GM21367 (cell line): ENCODE measurements at regions not wholly inside any gene's neighbourhood (a gene's known extent, or its start where the extent isn't known, plus 50 kb on each side); places are given as distances from the start of the nearest gene placed in this dataset.

Experiments
- ATAC-seq: cut with Tn5 transposase; IDR thresholded peaks from one replicate; pipeline ENCODE4 v1.9.1; 2021; ENCODE audit not compliant: unreplicated experiment

DNA sequence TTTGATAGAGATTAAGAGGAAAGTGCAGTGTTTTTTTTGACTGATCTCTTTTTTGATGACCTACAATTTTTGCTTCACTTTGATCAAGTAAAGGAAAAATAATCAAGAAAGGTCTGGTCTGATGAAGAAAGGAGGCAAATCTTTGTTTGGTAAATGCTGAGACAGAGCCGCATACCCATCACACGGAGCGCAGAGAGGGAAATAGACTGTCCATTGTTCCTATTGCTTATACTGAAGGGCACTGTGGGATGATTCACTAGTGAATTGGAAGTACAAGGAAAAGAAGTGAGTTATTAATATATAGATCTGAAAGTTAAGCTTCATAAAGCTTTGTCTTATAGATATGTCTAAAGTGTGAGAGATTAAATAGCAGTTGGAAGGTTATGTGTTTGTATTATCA is 455.1 kb downstream of the PLCL1 start:
- no peak for ATAC-seq

DNA sequence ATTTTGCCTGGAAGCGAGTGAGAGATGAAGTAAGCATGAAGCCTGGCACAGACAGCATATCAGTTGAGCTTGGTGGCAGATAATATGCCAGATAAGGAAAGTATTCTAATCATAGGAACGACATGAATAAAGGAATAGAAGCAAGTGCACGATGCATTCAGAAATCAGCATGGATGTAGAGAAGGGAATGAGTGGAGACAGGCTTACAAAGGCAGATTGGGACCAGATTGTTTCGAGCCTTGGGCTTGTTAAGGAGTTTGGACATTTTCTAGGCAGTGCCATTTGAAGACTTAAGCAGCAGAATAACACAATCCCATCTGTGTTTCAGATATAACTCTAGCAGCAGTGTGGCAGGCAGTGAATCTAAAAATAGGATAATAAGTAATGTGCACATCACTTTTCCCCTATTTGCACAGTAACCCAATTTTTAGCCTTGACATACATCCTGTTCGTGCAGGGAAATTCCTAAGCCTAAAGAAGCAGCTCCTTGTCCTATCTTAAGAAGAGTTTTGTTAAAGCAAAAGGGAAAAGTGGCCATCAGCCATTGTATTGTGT is 450.2 kb downstream of the PLCL1 start:
- no peak for ATAC-seq

- no peak for ATAC-seq
Observed at GRCh38 chr2:198253995-198254394, 449.6 kb downstream of the PLCL1 start.

DNA sequence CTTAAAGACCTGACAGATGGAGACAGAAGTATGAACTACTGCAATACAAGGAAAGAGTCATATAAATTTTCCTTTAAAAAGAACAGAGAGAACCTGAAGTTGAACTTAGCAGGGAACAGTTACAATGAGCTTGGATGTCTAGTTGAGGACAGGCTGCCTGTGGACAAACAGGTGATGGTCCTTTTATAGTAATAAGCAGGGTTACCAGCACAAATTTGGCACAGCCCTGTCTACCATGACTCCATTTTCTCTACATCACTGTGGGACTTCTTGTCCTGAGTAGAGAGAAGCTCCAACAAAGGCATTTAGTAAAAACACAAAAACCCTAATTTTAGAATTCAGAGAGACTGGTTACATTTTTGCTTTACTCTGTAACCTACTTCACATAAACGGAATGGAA is 448.1 kb downstream of the PLCL1 start:
- no peak for ATAC-seq

- ATAC-seq = no peak
Observed at GRCh38 chr2:198242093-198242492, 437.7 kb downstream of the PLCL1 start.

DNA sequence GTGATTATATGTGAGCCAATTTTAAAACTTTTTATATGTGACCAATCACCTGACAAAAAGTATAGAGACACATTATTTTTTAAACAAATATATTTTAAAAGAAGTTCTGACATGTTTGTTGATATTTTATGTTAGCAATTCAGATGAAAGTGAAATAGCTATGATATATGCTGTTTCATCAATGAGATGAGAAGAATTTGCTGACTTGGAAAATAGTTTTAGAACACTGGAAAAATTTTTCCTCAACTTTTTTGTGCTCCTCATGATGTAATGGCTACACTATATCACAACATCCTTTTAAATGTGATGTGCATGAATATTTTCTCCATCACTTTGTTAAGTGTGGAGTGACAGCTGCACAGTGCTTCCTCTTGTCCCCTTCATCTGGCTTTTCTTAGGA is 434.0 kb downstream of the PLCL1 start:
- ATAC-seq = no peak

DNA sequence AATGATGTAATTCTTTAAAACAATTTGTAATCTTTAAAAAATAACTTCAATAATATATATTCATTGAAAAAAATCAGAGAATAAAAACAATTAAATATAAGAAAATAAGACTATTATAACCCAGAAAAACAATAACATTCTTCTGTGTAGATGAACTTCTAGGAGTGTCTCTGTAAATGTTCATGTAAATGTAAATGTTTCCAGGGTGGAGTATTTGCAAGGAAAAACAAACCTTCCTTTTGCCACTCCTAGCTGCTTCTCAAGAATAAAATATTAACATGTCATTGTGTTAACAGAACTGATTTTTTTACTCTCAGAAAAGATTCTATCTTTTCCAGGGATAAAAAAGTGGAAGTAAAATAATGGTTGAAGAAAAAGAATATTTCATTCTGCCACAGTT is 431.9 kb downstream of the PLCL1 start:
- ATAC-seq = no peak

GRCh38 chr2:198232281-198232680 is 427.9 kb downstream of the PLCL1 start:
- no peak for ATAC-seq

GRCh38 chr2:198231562-198231961 is 427.2 kb downstream of the PLCL1 start:
- no peak for ATAC-seq

GRCh38 chr2:198220763-198221610 is 416.6 kb downstream of the PLCL1 start:
- ATAC-seq = no peak

GRCh38 chr2:198219292-198219691 is 414.9 kb downstream of the PLCL1 start:
- no peak for ATAC-seq

DNA sequence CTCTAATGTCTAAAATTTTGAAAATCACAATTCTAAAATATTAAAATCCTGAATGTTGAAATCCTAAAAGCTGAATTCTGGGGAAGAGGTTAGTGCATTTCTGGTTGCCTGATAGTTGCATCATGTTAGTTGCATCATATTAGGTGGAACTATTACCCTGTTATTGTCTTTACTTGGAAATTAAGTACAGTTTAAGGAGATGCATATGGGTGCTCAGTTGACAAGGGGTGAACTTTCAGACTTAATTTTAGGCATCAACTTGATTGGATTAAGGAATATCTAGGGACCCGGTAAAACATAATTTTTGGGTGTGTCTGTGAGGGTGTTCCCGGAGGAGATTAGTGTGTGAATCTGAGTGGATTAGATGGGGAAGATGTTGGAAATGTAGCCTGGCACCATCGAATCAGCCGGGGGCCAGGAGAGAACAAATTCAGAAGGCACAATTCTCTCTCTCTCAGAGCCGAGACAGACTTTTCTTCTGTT is 409.8 kb downstream of the PLCL1 start:
- no peak for ATAC-seq

GRCh38 chr2:198213253-198213652 is 408.9 kb downstream of the PLCL1 start:
- ATAC-seq = no peak

DNA sequence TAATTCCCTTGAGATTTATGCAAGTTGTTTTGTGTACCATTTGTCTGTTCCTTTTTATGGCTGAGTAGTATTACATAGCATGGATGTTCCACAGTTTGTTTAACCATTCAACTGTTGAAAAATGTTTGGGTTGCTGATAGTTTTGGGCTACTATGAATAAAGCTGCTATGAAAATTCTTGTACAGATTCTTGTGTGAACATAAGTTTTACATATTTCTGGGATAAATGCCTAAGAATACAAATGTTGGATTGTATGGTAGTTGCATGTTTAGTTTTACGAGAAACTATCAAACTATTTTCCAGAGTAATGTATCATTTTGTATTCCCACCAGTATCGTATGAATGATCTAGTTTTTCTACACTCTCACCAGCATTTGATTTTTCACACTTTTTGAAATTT is 407.3 kb downstream of the PLCL1 start:
- no peak for ATAC-seq

- ATAC-seq = no peak
Observed at GRCh38 chr2:198203336-198204069, 399.1 kb downstream of the PLCL1 start.
